ENCODE measurements at regions not wholly inside any gene's neighbourhood (a gene's known extent, or its start where the extent isn't known, plus 50 kb on each side); places are given as distances from the start of the nearest gene placed in this dataset.
"Not testable (repeated sequence)": the region's sequence is repeated elsewhere in the genome, so short reads cannot be mapped to it uniquely, and the experiment has no call there.

- no peak for DNase-seq
Measured at GRCh38 chr5:116872986-116873385, 298.4 kb upstream of the SEMA6A start.

GRCh38 chr5:116872486-116872885 is 297.9 kb upstream of the SEMA6A start:
- DNase-seq, result no peak

- DNase-seq, result not testable (repeated sequence)
Measured at GRCh38 chr5:116867825-116868224, 293.2 kb upstream of the SEMA6A start.

GRCh38 chr5:116865651-116866050 is 291.0 kb upstream of the SEMA6A start:
- DNase-seq, result no peak

GRCh38 chr5:116864838-116865190 is 290.2 kb upstream of the SEMA6A start:
- DNase-seq, result no peak

GRCh38 chr5:116864157-116864837 is 289.7 kb upstream of the SEMA6A start:
- DNase-seq, result no peak

GRCh38 chr5:116862632-116863455 is 288.2 kb upstream of the SEMA6A start:
- DNase-seq, result no peak

- no peak for DNase-seq
Measured at GRCh38 chr5:116861666-116862065, 287.0 kb upstream of the SEMA6A start.

- no peak for DNase-seq
Measured at GRCh38 chr5:116861097-116861496, 286.5 kb upstream of the SEMA6A start.

- DNase-seq, result peak; percentile 19
Measured at GRCh38 chr5:116859666-116860320, 285.2 kb upstream of the SEMA6A start.

GRCh38 chr5:116858705-116859333 is 284.2 kb upstream of the SEMA6A start:
- DNase-seq, result no peak

- DNase-seq, result not testable (repeated sequence)
Measured at GRCh38 chr5:116858020-116858419, 283.4 kb upstream of the SEMA6A start.

- no peak for DNase-seq
Measured at GRCh38 chr5:116856271-116856670, 281.6 kb upstream of the SEMA6A start.

GRCh38 chr5:116853992-116854391 is 279.4 kb upstream of the SEMA6A start:
- no peak for DNase-seq

- no peak for DNase-seq
Measured at GRCh38 chr5:116848954-116849581, 274.4 kb upstream of the SEMA6A start.

GRCh38 chr5:116847960-116848359 is 273.3 kb upstream of the SEMA6A start:
- DNase-seq, result no peak

- DNase-seq, result no peak
Measured at GRCh38 chr5:116844015-116844414, 269.4 kb upstream of the SEMA6A start.

- no peak for DNase-seq
Measured at GRCh38 chr5:116842514-116842961, 267.9 kb upstream of the SEMA6A start.

- DNase-seq, result no peak
Measured at GRCh38 chr5:116841734-116842133, 267.1 kb upstream of the SEMA6A start.

- DNase-seq, result peak; percentile 73
Measured at GRCh38 chr5:116838011-116838536, 263.5 kb upstream of the SEMA6A start.

GRCh38 chr5:116834796-116835515 is 260.3 kb upstream of the SEMA6A start:
- DNase-seq, result no peak

Data from skin of body (tissue), 1 donor.